CMK (cell line): ENCODE measurements at regions not wholly inside any gene's neighbourhood (a gene's known extent, or its start where the extent isn't known, plus 50 kb on each side); places are given as distances from the start of the nearest gene placed in this dataset.

Experiments used
- DNase-seq: peaks from one replicate; pipeline ENCODE4 v3.0.0-alpha.2; 2010; ENCODE audit warnings: low read depth

DNA sequence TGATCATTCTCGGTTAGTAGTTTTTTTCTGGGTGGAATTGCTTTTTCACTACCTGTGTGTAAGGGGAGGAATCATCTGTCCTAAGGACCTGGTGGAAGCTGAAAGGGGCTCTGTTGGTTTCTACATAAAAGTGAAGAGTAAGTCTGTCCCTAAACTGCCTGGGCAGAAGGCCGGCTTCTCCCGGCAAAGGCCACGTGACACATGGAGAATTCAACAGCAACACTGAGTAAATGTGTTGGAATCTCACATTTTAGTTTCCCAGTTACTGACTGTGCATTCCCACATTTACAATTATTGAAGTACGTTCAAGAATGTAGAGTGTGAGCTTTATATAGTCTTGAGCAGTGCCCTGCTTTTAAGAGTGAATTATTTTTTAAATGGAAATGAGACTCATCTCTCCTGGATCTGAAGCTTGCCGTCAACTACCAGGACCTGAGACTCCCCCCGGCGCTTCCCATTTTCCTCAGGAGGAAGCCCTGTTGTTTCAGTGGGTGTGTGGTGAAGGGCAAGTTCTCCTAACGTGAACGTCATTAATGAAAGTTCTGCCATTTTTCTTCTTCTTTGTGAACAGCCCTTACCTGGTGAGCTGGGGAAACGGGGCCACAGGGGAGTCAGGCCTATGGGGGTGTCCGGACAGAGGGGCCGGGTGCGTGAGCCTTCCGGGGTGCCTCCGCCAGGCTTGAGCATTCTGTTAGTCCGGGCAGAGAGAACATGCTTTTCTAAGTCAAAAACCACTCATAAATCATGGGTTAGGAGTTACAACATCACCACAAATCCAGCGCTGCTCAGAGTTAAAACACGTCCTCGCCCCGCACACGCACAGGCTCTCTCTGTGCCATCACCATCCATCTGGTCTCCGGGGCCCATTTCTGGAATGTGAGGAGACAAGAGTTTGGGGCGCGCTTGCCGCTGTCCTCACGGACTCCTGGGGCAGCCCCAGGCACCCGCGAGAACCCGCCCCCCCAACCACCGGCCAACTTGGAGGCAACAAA is 56.6 kb upstream of the SMOC2 start:
- no peak for DNase-seq

DNA sequence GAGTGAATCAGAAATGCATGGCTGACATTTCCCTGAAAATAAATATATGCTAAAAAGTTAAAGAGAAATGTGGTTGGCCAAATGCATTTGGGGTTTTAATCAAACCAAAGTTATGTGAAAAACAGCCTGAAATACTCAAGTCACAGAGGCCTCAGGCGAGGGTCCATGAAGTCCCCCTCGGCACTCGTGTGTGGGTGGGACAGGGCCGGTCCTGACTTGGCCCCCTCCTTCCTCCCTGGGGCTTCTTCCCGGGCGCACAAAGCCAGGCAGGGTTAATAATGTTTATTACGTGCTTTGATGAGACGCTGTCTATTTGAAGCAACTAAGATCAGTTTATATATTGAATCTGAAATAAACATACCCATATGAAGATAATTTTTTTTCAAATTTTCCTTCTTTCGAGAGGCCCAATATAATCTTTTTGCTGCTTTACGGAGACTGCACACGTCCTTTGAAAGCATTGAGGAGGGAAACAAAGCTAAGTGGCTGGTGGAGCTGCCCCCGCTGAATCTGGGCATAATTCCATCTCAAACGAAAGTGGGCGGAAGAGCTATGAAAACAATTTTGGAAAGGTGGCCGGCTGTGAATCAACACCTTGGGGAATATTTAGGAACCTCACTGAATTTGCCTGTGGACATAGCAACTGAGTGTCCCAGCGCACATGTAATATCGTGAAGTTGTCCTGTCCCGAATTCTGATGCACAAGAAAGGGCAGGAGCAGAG is 55.8 kb upstream of the SMOC2 start:
- no peak for DNase-seq

DNA sequence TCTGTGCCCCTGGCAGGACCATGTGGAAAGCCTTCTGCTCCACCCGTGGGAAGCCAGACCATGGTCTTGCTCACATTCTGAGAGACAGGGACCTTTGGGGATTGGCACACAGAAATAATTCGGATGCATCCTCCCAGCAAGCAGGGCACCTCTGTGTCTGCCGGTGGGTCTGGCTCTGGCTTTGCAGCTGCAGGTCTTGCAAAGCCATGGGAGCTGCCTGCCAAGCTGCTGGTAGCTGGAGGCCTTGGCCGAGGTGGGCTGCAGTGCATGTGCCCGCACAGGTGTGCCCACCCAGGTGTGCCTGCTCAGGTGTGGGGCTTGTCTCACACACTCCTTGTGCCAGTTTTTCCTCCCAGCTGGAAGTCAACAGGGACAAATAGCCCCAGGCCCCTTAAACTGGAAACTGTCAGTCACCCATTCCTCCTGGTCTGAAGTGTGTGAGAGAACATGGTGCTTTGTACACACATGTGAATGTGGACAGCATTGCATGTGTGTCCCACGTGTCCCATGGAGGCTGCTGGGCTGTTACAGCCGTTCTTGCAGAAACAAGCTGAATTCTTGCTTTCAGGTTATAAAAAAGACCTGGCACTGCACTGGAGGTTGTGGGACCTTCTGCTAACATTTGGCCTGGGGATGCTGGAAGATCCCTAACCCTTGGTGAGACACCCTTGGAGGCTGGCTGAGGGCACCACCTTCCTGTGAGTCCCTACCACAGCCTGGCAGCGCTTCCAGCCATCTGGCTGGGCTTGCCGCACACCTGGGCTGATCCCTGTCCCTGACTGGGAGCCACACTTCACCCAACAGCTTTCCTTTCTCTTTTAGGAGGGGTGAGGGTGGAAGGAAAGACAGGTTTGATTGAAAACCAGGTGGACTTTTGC is 54.9 kb upstream of the SMOC2 start:
- no peak for DNase-seq

DNA sequence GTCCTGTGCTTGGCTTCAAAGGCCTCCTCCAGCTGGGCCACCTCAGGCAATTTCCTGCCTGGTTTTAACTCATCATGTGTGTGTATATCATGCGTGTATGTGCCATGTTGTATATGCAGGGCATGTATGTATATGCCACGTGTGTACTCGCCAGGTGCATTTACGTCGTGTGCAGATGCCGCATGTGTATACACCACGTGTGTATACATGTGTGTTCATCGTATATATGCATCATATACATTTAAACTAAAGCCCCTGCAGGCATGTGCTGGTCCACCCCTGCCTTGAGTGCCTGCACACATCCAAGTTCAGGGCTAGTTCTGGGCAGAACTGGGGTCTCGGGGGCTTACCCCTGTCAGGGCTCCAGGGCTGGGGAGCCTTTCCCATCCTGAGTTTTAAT is 54.0 kb upstream of the SMOC2 start:
- no peak for DNase-seq

DNA sequence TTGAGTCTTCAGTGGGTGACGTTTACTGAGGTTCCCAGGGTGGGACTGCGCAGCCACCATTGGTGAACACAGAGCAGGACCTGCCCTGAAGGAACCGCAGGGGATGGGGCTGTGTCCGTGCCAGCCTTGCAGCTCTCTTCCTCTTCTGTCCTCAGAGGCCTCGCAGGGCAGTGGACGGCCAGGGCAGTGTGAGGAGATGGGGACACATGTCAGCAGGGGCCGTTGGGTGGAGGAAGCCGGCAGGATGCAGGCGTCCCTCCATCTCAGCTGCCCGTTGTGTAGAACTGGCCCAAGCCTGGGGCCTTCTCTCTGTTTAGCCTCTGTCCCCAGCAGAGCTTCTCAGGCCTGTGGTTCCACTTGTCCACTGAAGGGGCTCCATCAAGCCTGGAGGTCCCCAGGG is 53.6 kb upstream of the SMOC2 start:
- DNase-seq, result no peak

DNA sequence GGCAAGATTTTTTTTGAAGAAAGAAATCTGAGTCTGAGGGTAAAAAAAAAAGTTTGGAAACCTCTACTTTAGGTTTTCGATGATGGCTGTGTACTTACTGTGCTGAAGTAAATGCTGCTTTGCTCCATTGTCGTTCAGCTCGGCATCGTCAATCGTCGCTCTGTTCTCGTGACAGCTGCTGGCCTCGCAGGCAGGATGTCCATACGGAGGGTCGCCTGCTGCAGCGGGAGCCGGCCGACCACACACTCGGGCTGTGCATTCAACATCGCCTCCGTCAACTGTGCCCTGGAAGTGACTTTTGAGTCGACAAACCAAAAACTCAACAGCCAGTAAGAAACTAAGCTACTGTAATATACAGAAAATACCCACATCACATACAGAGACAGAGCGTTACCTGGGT is 53.1 kb upstream of the SMOC2 start:
- no peak for DNase-seq

DNA sequence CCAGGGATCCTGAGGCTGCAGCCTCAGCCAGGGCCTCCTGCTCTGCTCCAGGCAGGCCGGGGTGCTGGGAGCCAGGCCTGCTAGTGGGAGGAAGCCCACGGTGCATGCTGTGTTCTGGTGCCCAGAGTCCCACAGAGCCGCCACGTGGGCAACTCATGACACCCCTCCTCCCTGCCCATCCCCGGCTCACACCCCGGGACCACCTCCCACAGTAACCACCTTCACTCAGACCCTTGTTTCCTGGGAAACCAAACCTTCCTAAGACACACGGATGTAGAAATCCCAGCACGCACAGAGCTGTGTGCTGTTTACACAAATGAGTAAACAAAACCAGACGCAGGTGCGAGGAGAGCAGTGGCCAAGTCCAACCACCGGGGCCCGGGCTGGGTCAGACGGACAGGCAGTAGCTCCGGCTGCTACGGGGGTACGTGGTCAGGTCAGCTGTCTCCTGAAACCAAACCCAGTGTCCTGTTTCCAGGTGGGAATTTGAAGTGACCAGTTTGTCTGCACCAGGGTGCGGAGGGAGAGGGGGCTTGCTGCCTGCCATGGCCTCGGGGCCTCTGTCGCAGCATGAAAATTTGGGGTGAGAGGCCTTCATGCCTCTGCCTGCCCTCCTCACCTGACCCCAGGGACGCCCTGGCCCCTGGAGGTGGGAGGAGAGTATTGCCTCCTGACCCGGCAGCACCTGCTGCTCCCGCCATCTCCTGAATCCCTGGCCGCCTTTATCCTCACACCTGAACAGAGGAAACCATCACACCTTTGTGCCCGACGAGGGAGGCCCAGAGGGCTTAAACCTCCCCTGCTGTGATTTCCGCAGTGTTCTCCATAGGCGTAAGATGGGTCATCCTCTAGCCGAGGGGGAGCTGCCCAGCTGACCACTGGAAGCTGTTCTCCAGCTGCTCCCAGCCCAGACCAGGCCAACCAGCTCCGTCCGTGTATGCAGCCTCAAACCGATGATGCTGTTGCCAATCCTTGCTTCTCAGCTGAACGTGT is 52.0 kb upstream of the SMOC2 start:
- no peak for DNase-seq

DNA sequence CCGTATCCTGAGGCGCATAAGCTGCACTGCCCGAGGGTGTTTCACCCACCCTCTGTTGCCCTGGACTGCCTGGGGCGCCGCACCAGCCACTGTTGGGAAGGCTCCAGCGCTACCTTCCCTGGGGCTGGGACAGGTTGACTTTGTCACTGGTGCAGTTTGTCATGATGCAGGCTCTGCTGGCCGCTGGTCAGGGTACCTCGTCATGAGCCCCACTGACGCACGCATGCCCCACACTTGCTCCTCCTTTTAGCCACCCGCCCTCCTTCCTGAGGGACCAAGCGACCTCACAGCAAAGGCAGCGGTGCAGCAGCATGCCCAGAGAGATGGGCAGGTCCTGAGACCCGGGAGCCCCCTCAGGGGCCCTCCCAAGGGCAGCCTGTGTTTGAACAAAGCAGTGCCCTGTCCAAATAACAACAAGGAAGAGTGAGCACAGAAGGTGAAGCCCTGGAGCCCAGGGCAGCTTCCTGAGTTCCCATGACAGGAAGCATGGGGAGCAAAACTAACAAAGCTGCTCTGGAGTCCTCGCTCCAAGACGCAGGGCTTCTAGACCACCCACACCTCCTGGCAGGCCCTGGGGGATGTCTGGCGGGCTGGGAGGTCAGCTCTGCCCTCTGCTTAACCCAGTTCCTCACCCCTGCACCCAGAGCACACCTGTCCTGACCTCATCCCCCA is 50.1 kb upstream of the SMOC2 start:
- no peak for DNase-seq
